Stimulated activated CD4-positive, alpha-beta T cell treated with anti-CD3 and anti-CD28 coated beads, Interleukin-12 subunit alpha, Interleukin-12 subunit beta, amount 100 ng/mL, for 4 hours (primary cell): ENCODE measurements at regions not wholly inside any gene's neighbourhood (a gene's known extent, or its start where the extent isn't known, plus 50 kb on each side); places are given as distances from the start of the nearest gene placed in this dataset.
"Not testable (repeated sequence)": the region's sequence is repeated elsewhere in the genome, so short reads cannot be mapped to it uniquely, and the experiment has no call there.

Experiments used
- DNase-seq: peaks from one replicate; pipeline ENCODE4 v3.0.0-alpha.2; 2020

DNA sequence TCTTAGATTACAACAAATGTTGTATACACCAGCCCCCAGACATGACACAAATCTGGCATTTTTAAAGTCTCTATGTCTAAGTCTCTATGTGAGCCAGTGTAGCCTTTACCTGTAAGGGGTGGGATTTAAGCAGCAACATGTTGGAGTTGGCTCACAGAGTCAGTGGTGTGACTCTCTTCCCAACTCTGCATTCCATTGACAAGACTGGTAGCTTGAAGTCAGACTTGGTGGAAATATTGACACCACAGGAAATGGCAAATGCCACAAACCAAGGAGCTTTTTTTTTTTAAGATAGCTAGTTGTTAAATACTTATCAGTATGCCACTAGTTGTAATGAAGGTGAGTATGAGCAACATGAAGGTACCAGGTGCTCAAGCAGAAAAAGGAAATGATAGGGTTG lies 103.1 kb upstream of the SMLR1 start:
- no peak for DNase-seq

DNA sequence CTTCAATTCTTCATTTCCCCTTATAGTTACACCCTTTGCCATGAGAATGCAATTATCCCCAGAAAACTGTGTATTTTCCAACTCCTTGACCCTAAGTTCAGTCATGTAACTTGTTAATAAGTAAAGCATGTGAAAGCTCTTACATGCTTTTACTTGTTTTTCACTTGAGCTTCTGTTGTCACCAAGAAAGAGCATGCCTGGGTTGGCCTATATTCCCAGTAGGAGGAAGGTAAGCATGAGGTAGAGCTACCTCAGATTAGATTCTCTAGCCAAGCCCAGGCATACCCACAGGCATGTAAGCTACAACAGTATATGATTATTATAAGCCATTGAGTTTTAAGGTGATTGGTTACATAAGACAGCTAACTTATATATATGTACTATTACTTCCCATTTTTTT lies 101.7 kb upstream of the SMLR1 start:
- DNase-seq: no peak

DNA sequence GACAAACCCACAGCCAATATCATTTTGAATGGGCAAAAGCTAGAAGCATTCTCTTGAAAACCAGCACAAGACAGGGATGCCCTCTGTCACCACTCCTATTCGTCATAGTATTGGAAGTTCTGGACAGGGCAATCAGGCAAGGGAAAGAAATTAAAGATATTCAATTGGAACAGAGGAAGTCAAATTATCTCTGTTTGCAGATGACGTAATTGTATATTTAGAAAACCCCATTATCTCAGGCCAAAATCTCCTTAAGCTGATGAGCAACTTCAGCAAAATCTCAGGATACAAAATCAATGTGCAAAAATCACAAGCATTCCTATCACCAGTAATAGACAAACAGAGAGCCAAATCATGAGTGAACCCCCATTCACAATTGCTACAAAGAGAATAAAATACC lies 99.1 kb upstream of the SMLR1 start:
- DNase-seq: not testable (repeated sequence)

DNA sequence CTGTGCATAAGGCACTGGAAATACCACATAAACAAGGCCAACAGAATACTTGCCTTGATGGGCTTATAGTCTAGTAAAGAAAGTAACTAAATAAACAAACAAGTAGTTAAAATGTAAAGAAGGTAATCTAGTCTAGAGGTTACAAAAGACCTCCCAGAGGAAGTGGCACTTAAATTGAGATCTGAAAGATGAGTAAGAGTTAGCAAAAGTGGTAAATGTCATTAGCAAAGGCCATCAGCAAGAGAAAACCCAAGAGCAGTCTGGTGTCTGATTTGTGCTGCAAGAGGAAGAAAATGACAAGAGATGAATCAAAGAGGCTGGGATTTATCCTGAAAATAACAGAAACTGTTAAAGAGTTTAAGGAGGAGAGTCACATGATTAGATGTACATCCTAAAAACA lies 96.6 kb upstream of the SMLR1 start:
- no peak for DNase-seq

DNA sequence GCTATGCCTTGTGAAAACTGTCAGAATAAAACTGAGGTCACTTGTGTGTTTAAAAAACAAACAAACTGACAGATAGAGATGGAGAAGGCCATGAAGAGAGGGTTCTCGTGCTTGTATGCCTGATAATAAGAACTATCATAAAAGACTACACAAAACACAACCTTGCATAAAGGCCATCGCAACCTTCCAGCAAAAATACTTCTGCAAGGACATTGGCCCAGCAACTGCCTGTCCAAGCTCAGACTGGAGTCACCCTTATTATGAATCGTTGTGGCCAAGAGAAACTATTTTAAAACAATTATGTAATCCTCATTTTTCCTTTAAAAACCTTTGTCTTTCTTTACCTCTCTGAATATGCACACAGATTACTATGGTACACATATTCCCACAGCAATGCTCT lies 93.0 kb upstream of the SMLR1 start:
- DNase-seq: no peak

DNA sequence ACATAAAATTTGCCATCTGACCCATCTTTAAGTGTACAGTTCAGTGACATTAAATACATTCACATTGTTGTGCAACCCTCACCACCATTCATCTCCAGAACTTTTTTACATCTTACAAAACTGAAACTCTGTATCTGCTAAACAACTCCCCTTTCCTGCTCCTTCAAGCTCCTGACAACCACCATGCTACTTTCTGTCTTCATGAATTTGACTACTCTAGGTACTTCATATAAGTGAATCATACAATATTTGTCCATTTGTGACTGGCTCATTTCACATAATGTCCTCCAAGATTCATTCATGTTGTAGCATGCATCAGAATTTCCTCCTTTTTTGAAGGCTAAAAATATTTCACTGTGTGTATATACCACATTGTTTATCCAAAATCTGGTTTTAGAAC lies 86.9 kb upstream of the SMLR1 start:
- no peak for DNase-seq

DNA sequence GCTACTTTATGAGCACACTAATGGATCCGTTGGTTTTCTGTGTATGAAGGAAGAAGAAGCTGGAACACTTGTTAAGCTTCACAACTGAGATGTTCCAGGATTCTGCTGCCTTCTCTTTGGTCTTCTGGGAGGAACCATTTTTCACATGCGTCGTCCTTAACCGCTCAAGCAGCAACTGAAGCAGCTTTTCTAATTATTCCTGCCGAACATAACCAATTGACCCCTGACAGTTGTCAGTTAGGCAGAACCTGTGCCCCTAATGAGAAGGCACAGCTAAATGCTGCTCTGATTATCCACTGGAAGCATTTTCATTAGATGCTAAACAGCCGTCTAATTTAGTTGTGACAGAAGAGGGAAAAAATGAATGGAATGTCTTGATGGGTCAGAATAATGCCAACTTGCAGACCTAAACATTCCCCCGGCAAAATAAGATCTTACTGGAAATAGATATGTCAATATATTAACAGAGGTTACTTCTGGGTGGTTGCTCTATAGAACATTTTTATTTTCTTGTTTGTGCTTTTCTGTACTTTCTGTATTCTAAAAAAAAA lies 85.0 kb upstream of the SMLR1 start:
- no peak for DNase-seq

DNA sequence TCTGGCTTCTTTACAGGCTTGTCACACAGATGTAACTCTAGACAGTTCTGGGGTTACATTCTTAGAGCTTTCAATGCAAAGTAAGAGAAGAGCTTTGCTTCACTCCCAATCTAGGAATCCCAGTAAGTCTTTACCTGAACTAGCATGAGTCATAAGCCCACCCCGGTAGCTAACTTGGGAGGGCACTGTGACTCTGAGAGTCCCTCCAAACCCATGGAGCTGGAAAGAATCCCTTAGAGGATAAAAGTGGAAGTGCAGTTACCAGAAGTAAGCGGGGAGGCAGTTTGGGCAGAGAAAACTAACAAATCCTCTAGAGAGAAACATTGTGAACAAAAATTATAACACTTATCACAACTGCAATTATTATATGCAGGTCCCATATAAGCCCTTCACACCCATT lies 84.0 kb upstream of the SMLR1 start:
- DNase-seq: no peak

DNA sequence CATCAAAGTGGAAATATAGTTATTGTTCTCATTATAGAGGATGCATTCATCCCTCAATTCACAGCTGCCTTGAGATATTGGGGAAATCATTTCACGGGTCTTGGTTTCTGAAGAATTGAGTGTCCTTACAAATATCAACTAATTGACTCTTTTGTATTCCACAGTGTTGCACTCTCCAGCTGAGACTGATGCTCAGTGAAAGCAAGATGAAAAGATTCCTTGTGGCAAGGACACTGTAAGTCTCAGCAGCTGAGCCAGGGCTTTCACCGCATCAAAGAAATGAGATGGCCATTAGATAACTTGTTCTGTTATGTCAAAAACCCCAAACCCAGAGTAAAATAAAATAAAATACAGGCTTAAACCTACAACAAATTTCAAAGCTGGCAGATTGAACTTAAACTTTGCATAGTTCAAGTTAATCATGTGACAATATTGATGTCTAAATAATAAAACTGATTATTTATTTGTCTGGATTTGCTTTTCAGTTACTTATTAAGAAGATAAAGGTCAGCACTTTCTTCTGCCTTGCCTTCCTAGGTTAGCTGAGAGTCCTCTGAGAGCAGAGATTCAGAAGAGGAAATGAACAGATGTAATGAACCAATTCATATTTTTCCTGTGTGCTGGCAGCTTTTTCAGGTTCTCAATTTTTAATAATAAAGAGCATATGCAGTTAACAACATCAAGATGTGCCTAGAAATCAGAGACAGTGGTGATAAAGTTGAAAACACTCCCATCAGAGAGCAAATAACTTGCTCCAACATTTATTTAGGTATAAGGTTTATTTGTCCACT lies 82.4 kb upstream of the SMLR1 start:
- DNase-seq: no peak

DNA sequence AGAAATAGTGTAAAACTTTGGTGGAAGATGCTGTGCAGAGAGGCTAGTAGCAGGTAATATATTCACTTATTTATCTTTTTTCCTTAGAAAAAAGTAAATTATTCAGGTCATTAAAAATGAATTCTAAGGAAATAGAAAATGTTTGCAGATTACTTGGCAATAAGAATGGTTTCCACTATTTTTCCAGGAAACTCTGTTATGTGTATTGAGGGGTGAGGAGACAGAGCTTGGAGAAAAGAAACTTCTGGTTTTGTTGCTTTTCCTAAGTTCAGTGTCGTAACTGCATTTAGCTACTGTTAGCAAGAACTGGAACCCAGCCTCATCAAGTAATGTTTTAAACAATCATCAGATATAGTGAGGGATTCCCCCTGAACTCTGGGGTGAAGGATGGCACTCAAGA lies 79.2 kb upstream of the SMLR1 start:
- no peak for DNase-seq

DNA sequence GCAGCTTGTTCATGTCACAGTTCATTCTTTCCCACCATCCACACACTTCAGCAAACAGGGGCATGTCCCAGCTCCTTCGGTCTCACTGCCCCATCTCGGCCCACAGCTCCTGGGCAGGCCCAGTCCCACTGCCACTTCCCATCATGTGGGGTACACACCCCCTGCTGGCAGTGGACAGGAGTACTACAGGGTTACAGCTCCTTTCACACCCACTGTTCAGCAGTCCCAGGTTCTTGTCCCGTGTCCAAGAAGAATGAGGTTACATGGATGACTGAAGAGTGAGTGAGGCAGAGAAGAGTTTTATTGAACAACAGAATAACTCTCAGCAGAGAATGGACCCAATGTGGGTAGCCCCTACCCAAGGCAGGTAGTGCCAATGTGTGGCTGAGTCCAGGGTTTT lies 77.8 kb upstream of the SMLR1 start:
- no peak for DNase-seq

DNA sequence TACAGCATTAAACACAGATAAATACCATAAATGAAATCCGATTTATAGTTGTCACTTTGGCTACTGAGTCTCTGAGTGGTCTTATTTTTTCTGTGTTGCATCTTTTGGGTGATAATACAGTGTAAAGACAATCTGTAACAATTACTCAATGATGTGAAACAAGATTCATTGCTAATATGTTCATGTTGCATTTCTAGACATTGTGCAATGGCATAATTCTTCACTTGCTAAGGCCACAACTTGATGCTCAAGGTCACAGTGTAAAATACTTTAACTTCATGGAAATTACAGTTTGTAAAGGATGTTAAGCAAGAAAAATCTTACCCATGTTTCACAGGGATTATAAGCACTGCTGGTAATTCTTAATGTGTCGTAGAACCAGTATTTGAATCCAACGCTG lies 74.9 kb upstream of the SMLR1 start:
- no peak for DNase-seq

DNA sequence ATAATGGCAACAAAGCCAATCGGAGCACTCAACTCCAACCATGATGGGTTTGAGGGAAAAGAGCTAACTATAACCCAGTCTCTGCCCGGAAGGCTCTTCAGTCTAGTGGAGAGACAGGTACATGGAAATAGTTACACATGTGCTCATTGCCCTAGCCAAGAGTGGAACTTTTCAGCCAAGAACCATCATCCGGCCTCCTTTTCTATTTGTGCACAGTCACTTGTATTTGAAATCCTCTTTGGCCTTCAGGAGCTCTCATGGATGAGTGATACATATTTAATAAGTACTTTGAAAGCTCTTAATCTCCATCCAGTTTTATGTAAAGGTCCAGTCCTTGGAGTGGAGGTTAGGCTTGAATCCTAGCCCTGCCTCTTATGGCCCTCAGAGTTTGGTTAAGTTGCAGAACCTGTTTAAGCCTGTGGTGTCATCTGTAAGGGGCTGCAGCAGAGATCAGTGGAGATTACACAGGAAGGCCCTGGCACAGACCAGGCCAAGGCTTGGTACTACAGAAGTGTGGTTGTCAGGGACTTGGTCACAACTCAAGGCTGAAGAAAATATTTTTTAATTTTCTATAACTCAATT lies 72.3 kb upstream of the SMLR1 start:
- no peak for DNase-seq

DNA sequence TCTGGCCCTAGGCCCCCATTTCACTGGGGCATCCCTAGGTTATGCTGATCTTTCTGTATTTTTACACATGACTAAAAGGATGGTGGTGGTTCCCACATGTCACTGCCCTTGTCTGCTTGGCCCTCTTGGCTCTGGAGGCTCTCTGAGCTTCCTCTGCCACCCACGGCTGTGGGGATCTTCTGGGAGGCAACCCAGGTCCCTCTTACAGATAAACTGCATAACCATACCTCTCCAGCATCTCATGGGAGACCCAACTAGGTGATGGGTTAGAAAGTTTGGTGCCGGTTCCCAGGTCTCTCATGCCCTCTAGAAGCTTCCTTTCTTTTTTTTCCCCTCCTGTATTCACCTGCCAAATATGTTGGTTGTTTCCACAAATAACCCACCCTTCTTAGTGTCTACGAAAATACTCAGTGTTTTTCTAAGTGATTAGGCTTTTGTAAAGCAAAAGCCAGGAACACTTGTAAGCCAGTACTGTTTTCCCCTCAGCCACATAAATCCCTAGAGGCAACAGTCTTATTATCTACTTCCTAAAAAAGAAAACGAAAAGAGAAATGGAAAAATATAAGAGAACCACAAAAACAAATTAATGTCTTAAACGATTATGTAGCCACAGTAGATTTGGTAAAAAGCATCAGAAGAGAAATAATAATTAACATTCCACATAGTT lies 71.7 kb upstream of the SMLR1 start:
- no peak for DNase-seq

DNA sequence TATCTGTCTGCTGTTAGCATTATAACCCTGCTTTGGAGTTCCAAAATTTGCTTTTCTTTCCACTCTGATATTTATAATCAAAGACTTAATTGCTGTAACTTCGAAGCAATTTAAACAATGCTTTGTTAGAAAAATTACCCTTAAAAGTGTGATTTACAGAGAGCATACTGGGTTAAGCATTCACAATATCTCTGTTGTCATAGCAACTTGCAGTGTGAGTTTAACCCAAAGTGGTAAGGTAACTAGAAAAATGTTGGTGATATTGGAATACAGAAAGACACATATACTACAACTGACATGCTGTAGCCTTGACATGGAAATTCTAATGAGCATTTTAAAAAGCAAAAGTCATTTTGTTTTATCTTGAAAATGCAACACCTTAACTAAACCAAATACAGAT lies 70.4 kb upstream of the SMLR1 start:
- no peak for DNase-seq

DNA sequence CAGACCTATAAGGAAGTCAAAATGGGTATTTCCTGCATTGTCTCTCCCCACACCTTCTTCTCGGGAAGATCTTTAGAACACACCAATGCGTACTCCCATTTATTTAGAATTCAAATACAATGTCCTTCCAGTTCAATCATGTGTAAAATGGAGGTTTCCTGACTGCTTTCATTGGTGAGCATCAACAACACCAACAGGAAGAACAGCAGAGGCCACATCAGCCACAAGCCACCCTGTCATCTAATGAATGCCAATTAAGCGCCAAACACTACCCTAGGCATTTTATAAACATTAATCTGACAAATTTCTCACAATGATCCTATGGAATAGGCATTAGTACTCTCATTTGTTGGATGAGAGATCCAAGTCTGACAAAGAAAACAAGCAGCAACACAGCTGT lies 68.4 kb upstream of the SMLR1 start:
- DNase-seq: no peak

DNA sequence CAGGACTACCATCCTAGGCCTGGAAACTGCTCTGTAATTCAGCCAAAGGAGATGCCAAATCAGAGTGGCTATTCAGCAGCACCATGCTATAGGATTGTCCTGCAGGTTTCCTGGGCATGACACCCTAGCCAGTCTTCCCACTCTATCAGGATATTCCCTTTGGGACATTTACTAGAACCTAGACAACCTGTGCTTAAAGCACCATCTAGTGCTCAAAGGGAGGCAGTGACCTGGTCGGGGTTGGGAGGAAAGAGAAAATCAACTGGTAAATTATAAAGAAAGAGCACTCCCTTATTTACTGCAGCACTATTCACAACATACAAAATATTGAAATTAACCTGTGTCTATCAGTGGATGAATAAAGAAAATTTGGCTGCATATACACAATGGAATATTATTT lies 67.2 kb upstream of the SMLR1 start:
- no peak for DNase-seq

DNA sequence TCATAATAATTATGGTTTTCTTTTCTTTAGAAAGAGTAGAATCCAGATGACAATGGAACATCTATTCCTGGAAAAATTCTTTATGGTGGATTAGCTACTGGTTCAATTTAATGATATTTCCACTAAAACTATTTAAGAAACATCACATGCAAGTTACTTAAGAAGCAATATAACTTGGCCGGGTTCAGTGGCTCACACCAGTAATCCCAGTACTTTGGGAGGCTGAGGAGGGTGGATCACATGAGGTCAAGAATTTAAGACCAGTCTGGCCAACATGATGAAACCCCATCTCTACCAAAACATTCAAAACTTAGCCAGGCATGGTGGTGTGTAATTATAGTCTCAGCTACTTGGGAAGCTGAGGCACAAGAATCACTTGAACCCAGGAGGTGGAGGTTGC lies 65.9 kb upstream of the SMLR1 start:
- no peak for DNase-seq

DNA sequence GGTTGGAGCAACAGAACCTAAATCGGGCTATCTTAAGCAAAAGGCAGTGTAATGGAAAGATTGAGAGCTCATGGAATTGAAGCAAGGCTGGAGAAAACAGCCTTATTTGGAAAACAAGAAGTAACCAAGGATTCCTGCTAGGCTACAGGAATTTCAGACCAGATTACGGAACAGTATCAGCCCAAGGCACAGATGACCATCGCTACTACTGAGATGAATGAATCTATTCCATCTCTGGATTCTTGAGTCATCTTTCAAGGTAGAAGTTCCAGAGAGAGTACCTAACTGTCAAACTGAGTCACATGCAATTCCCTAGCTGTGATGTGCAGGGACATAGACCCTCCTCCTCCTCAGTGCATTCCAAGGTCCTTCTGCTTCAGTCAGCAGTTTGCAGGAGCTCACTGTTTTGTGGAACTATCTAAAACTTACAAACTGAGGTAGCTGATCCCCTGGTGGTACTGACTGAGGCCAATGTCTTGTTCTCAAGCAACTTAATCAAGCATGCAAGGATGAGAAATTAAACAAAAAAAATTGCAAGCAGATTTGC lies 62.0 kb upstream of the SMLR1 start:
- DNase-seq: no peak

DNA sequence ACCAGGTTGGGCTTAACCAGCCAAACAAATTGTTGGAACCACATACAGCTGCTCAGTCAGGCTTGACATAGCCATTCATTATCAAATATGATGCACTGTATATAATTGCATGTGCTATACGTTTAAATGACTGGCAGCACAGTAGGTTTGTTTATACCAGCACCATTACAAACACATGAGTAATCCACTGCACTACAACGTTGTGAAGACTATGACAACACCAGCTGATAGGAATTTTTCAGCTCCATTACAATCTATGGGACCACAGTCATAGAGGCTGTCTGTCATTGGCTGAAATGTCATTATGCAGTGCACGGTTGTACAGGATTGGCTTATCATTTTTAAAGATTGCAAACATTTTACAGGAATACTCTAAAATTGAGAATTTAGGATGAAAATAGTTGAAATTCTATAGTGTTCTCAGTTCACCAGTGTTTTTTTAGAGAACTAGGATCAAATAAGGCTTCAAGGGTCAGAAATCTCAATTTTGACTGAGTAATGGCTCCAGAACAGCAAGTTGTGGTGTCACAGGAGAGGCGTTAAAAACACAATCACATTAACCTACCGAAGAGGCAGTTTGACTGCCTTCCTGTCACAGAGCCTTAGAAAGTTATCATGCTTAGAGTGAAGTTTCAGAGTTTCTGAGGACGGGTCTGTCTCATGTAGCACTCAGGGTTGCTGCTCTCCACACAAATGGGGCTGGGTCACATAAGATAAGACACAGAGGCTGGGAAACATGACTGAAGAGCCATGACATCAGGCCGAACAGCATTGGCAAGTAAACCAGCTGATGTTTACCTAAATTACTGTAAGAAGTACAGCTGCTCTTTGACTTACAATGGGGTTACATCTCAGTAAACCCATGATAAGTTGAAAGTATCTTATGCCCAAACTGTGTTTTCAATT lies 60.7 kb upstream of the SMLR1 start:
- no peak for DNase-seq

DNA sequence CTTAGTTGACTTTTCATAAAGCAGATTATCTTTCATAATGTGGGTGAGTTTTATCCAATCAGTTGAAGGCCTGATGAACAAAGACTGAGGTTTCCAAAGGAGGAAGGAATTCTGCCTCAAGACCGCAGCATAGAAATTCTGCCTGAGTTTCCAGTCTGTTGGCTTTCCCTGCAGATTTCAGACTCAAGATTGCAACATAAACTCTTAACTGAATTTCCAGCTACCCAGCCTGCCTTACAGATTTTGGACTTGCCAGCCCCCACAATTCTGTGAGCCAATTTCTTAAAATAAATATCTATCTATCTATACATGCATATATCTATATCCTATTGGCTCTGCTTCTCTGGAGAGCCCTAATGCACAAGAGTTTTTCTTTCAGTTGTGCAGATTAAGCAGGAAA lies 57.3 kb upstream of the SMLR1 start:
- DNase-seq: no peak

DNA sequence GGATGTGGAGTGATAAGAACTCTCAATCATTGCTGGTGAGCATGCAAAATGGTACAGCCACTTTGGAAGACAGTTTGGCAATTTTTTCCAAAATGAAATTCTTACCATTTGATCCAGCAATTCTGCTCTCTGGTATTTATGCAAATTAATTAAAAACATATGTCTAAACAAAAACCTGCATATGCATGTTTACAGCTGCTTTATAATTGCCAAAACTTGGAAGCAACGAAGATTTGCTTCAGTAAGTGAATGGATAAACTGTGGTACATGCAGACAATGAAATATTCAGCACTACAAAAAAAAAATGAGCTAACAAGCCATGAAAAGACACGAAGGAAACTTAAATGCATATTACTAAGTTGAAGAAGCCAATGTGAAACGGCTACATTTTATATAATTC lies 55.5 kb upstream of the SMLR1 start:
- no peak for DNase-seq

DNA sequence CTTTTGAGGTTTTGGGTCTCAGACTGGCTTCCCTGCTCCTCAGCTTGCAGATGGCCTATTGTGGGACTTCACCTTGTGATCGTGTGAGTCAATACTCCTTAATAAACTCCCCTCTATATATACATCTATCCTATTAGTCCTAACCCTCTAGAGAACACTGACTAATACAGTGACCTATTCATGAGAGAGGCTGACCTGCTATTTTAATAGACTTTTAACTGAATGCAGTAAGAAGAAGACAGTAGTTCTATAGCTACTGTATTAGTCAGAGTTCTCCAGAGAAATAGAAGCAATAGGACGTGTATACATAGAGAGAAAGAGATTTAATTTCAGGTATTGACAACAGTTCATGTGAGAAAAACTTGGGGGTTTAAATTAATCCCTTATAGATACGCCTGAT lies 53.3 kb upstream of the SMLR1 start:
- DNase-seq: no peak
